ENCODE measurements at regions not wholly inside any gene's neighbourhood (a gene's known extent, or its start where the extent isn't known, plus 50 kb on each side); places are given as distances from the start of the nearest gene placed in this dataset.
"Not testable (repeated sequence)": the region's sequence is repeated elsewhere in the genome, so short reads cannot be mapped to it uniquely, and the experiment has no call there.

GRCh38 chr2:174680221-174680620 lies 82.6 kb upstream of the WIPF1 start:
- TF ChIP-seq CTCF (IDR thresholded peaks at IDR 0.05) (no peak), EP300 (IDR thresholded peaks at IDR 0.05) (no peak), POLR2AphosphoS5 (IDR thresholded peaks at IDR 0.05) (no peak), POLR2A (IDR thresholded peaks at IDR 0.05; ENCODE audit: low read depth) (no peak)
- H3K36me3 ChIP-seq: peaks cover 0 to 10% (median 4%) of the 10 kb centered on the region in 4 donors
- intact Hi-C loops (cut with DNase I): loop anchor here (5.0 kb wide), 2 partner anchors 73 to 203 kb away; no protein-coding TSS in a partner anchor
- no peak overlapping the region for H3K27ac ChIP-seq (replicated peaks in 1 of 4)
- DNase-seq (ENCODE audit: extremely low spot score): no peak
- no peaks in the 10 kb centered on the region for H3K27me3 ChIP-seq
- WGBS: 70% methylated on average over 2 of the region's 2 CpGs
- no peaks in the 10 kb centered on the region for H3K9me3 ChIP-seq
- peaks cover 28 to 53% (median 48%) of the 10 kb centered on the region in 4 donors for H3K4me1 ChIP-seq
- no peak overlapping the region for H3K4me3 ChIP-seq

GRCh38 chr2:174678395-174678794 lies 80.8 kb upstream of the WIPF1 start:
- no peak overlapping the region for H3K4me3 ChIP-seq
- no peaks in the 10 kb centered on the region for H3K9me3 ChIP-seq
- peaks cover 27 to 67% (median 58%) of the 10 kb centered on the region in 4 donors for H3K4me1 ChIP-seq
- WGBS: 78% methylated on average over 2 of the region's 2 CpGs
- intact Hi-C loops (cut with DNase I): no loop called here
- no peak overlapping the region for H3K27ac ChIP-seq (replicated peaks in 1 of 4)
- no peak for TF ChIP-seq CTCF (IDR thresholded peaks at IDR 0.05)
- TF ChIP-seq EP300 (IDR thresholded peaks at IDR 0.05): no peak
- no peak for TF ChIP-seq POLR2A (IDR thresholded peaks at IDR 0.05; ENCODE audit: low read depth)
- no peak for TF ChIP-seq POLR2AphosphoS5 (IDR thresholded peaks at IDR 0.05)
- peaks cover 0 to 14% (median 4%) of the 10 kb centered on the region in 4 donors for H3K36me3 ChIP-seq
- H3K27me3 ChIP-seq: no peaks in the 10 kb centered on the region
- DNase-seq (ENCODE audit: extremely low spot score): no peak

- 90% methylated on average over 5 of the region's 5 CpGs for WGBS
- TF ChIP-seq POLR2AphosphoS5 (IDR thresholded peaks at IDR 0.05) (no peak), POLR2A (IDR thresholded peaks at IDR 0.05; ENCODE audit: low read depth) (no peak), EP300 (IDR thresholded peaks at IDR 0.05) (no peak), CTCF (IDR thresholded peaks at IDR 0.05) (no peak)
- Histone ChIP-seq H3K9me3 (no peaks in the 10 kb centered on the region), H3K27me3 (no peaks in the 10 kb centered on the region), H3K4me3 (no peak overlapping the region), H3K27ac (replicated peaks in 1 of 4) (no peak overlapping the region), H3K4me1 (peaks cover 15 to 56% (median 47%) of the 10 kb centered on the region in 4 donors), H3K36me3 (peaks cover 0 to 27% (median 10%) of the 10 kb centered on the region in 4 donors)
- DNase-seq (ENCODE audit: extremely low spot score): no peak
- intact Hi-C loops (cut with DNase I): no loop called here
Observed at GRCh38 chr2:174675615-174676014, 78.0 kb upstream of the WIPF1 start.

GRCh38 chr2:174673876-174674275 lies 76.3 kb upstream of the WIPF1 start:
- DNase-seq (ENCODE audit: extremely low spot score): no peak
- Histone ChIP-seq H3K27ac (replicated peaks in 1 of 4) (no peak overlapping the region), H3K4me3 (no peak overlapping the region), H3K27me3 (no peaks in the 10 kb centered on the region), H3K4me1 (peaks cover 14 to 45% (median 43%) of the 10 kb centered on the region in 4 donors), H3K36me3 (peaks cover 0 to 27% (median 10%) of the 10 kb centered on the region in 4 donors), H3K9me3 (no peaks in the 10 kb centered on the region)
- intact Hi-C loops (cut with DNase I): no loop called here
- WGBS: 44% methylated on average over 3 of the region's 3 CpGs
- TF ChIP-seq CTCF (IDR thresholded peaks at IDR 0.05) (no peak), POLR2A (IDR thresholded peaks at IDR 0.05; ENCODE audit: low read depth) (no peak), EP300 (IDR thresholded peaks at IDR 0.05) (no peak), POLR2AphosphoS5 (IDR thresholded peaks at IDR 0.05) (no peak)

- peaks cover 0 to 27% (median 10%) of the 10 kb centered on the region in 4 donors for H3K36me3 ChIP-seq
- intact Hi-C loops (cut with DNase I): no loop called here
- H3K9me3 ChIP-seq: no peaks in the 10 kb centered on the region
- DNase-seq (ENCODE audit: extremely low spot score): no peak
- TF ChIP-seq POLR2AphosphoS5 (IDR thresholded peaks at IDR 0.05): no peak
- no peak for TF ChIP-seq POLR2A (IDR thresholded peaks at IDR 0.05; ENCODE audit: low read depth)
- TF ChIP-seq CTCF (IDR thresholded peaks at IDR 0.05): no peak
- TF ChIP-seq EP300 (IDR thresholded peaks at IDR 0.05): no peak
- no peaks in the 10 kb centered on the region for H3K27me3 ChIP-seq
- H3K4me1 ChIP-seq: peaks cover 14 to 45% (median 39%) of the 10 kb centered on the region in 4 donors
- WGBS: 74% methylated on average over 7 of the region's 7 CpGs
- no peak overlapping the region for H3K27ac ChIP-seq (replicated peaks in 1 of 4)
- H3K4me3 ChIP-seq: no peak overlapping the region
Observed at GRCh38 chr2:174673440-174673839, 75.8 kb upstream of the WIPF1 start.

GRCh38 chr2:174671532-174671931 lies 73.9 kb upstream of the WIPF1 start:
- H3K9me3 ChIP-seq; H3K27ac ChIP-seq (replicated peaks in 1 of 4); intact Hi-C loops (cut with DNase I); H3K4me3 ChIP-seq; H3K27me3 ChIP-seq; DNase-seq (ENCODE audit: extremely low spot score): not testable (repeated sequence)
- Histone ChIP-seq H3K4me1 (peaks cover 23 to 54% (median 44%) of the 10 kb centered on the region in 4 donors), H3K36me3 (peaks cover 0 to 27% (median 8%) of the 10 kb centered on the region in 4 donors)
- WGBS: 98% methylated on average over 10 of the region's 10 CpGs
